B cell (primary cell): ENCODE measurements at regions not wholly inside any gene's neighbourhood (a gene's known extent, or its start where the extent isn't known, plus 50 kb on each side); places are given as distances from the start of the nearest gene placed in this dataset.

Experiments
- ATAC-seq: fragments of 200-7000 bp; cut with Tn5 transposase; one replicate; pipeline ENCODE4 v1.10.0; 2021; ENCODE audit warnings: low read depth, mild to moderate bottlenecking, moderate number of reproducible peaks, moderate library complexity
- CTCF ChIA-PET: fragments of 350-600 bp; sonication (Branson Sonifier 250); formaldehyde crosslinking; loops from one replicate; lab custom pipeline; 2021; ENCODE audit warnings: antibody characterized with exemption, inconsistent platforms; lab: Charles Lee
- POLR2A ChIA-PET: fragments of 350-600 bp; sonication (Branson Sonifier 250); formaldehyde crosslinking; loops from one replicate; lab custom pipeline; 2021; ENCODE audit warnings: antibody characterized with exemption; lab: Charles Lee
- DNase-seq: peaks from one replicate; pipeline ENCODE4 v3.0.0; 2013
- H2AFZ ChIP-seq: 2 replicates; pipeline ENCODE4 v1.6.1; 2012; ENCODE audit warnings: mild to moderate bottlenecking, low read depth, low read length; ENCODE audit not compliant: insufficient read depth, poor library complexity, severe bottlenecking
- H3K27ac ChIP-seq, 2 donors: 1 replicate in 1 of 2; 2 replicates in 1 of 2; pipeline ENCODE4 v1.5.1; 2012 to 2013; ENCODE audit warnings: low read length in 2 of 2, mild to moderate bottlenecking in 2 of 2, moderate library complexity in 1 of 2
- H3K27me3 ChIP-seq, 4 experiments: fragments of 200-600 bp in 1 of 4; sonication (generic) in 1 of 4; replicated peaks in 1 of 4; 1 replicate in 2 of 4; 2 replicates in 2 of 4; pipeline versions ENCODE4 v1.6.1 to v1.7.0; 2013 to 2016; ENCODE audit warnings: low read length in 3 of 4, mild to moderate bottlenecking in 2 of 4, mixed read lengths in 1 of 4, moderate library complexity in 1 of 4; ENCODE audit not compliant: insufficient read depth in 4 of 4, control insufficient read depth in 3 of 4; ENCODE audit errors: control extremely low read depth in 1 of 4
- H3K36me3 ChIP-seq, 2 experiments: replicated peaks in 1 of 2; 1 replicate in 1 of 2; 2 replicates in 1 of 2; pipeline versions ENCODE4 v1.6.1 to v1.7.1; 2013; ENCODE audit warnings: low read length in 1 of 2; ENCODE audit not compliant: insufficient read depth in 2 of 2, control insufficient read depth in 1 of 2; ENCODE audit errors: control extremely low read depth in 1 of 2, extremely low read depth in 1 of 2
- H3K4me1 ChIP-seq, 2 donors: fragments of 200-600 bp in 1 of 2; sonication (generic) in 1 of 2; 1 replicate in 1 of 2; 2 replicates in 1 of 2; pipeline versions ENCODE4 v1.5.1 to v1.6.1; 2013 to 2017; ENCODE audit warnings: low read length in 2 of 2; ENCODE audit not compliant: control insufficient read depth in 2 of 2, insufficient read depth in 2 of 2
- H3K4me2 ChIP-seq: replicated peaks from 2 replicates; pipeline ENCODE3; 2012; ENCODE audit warnings: mild to moderate bottlenecking, low read depth, low read length; ENCODE audit not compliant: poor library complexity, severe bottlenecking
- H3K4me3 ChIP-seq, 5 experiments: fragments of 200-600 bp in 1 of 5; sonication (generic) in 1 of 5; 1 replicate in 3 of 5; 2 replicates in 2 of 5; pipeline versions ENCODE4 v1.5.1 to v1.7.0; 2011 to 2016; ENCODE audit warnings: low read length in 4 of 5, mild to moderate bottlenecking in 4 of 5, low read depth in 2 of 5, control low read depth in 1 of 5, moderate library complexity in 1 of 5; ENCODE audit not compliant: insufficient read depth in 1 of 5; ENCODE audit errors: control extremely low read depth in 1 of 5, extremely low read depth in 1 of 5
- H3K79me2 ChIP-seq: fragments of 200-600 bp; sonication (generic); one replicate; pipeline ENCODE4 v1.6.0; 2016; ENCODE audit warnings: low read length; ENCODE audit not compliant: control insufficient read depth, insufficient read depth
- H3K9ac ChIP-seq: fragments of 200-600 bp; sonication (generic); 2 replicates; pipeline ENCODE4 v1.6.1; 2017; ENCODE audit warnings: mild to moderate bottlenecking, low read length, moderate library complexity
- H3K9me3 ChIP-seq, 3 donors: one replicate each; pipeline versions ENCODE4 v1.6.1 to v1.7.1; 2013; ENCODE audit warnings: low read length in 2 of 3; ENCODE audit not compliant: control insufficient read depth in 2 of 3, insufficient read depth in 1 of 3; ENCODE audit errors: control extremely low read depth in 1 of 3
- H4K20me1 ChIP-seq: 2 replicates; pipeline ENCODE4 v1.6.0; 2012; ENCODE audit warnings: mild to moderate bottlenecking, low read length; ENCODE audit not compliant: insufficient read depth, control insufficient read depth, poor library complexity, severe bottlenecking
- H3K27ac Mint-ChIP-seq: one replicate; pipeline ENCODE4 v1.8.0; 2021; ENCODE audit warnings: mixed read lengths
- H3K27me3 Mint-ChIP-seq: one replicate; pipeline ENCODE4 v1.8.0; 2021; ENCODE audit warnings: mixed read lengths
- H3K4me1 Mint-ChIP-seq: one replicate; pipeline ENCODE4 v1.8.0; 2021; ENCODE audit warnings: mixed read lengths
- H3K4me3 Mint-ChIP-seq: one replicate; pipeline ENCODE4 v1.8.0; 2021; ENCODE audit warnings: mixed read lengths
- H3K9me3 Mint-ChIP-seq: one replicate; pipeline ENCODE4 v1.8.0; 2022; ENCODE audit warnings: mixed read lengths; ENCODE audit not compliant: insufficient read depth
- CTCF ChIP-seq: fragments of 200-600 bp; IDR thresholded peaks from one replicate; pipeline ENCODE4 v1.8.0; 2022; ENCODE audit warnings: antibody characterized with exemption, mild to moderate bottlenecking
- EZH2 ChIP-seq: IDR thresholded peaks from 2 replicates; pipeline ENCODE4 v1.6.1; 2012; ENCODE audit warnings: borderline replicate concordance, low read depth, mild to moderate bottlenecking, moderate library complexity, low read length; ENCODE audit not compliant: insufficient read depth, poor library complexity, severe bottlenecking
- WGBS: methylation state at CpG from one replicate; pipeline ENCODE4 v1.1.5; 2013; ENCODE audit warnings: missing lambda C conversion rate; ENCODE audit not compliant: insufficient coverage; 5-methylcytosine and 5-hydroxymethylcytosine counted together
- intact Hi-C: fragments of 100-400 bp; cut with micrococcal nuclease; formaldehyde crosslinking; loops from one replicate; pipeline ENCODE4 v1.10.0; 2022

DNA sequence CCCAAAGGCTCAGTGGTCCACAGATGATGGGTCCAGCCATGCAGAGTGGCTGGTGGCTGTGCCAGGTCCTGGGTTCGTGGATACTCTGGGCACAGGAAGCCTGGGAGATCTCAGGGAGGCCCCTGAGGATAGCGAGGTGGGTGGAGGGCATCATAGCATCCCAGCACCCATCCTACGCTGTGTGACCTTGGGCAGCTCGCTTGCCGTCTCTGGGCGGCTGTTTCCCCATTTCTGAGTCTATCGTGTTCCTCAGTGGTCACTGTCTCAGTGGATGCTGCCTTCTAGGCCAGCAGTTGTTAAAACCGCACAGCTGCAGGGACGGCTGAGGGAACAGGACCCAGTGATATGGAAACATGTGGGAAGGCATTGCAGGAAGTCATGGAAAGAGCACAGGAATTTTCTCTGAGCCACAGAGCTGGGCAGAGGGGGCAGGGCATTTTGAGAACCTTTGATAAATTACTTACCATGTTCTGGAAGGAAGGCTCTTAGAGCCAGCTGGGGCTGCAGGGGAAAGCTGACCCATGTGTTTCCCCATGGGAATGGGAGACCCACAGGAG, 86.4 kb upstream of the COL5A1 start:
- H3K4me1 ChIP-seq = no peaks in the 10 kb centered on the region
- no peaks in the 10 kb centered on the region for H3K79me2 ChIP-seq
- ATAC-seq (no peak), DNase-seq (no peak)
- no peak overlapping the region for H3K4me3 ChIP-seq
- no peak overlapping the region for H3K9ac ChIP-seq
- no peak overlapping the region for H2AFZ ChIP-seq
- TF ChIP-seq CTCF (no peak), EZH2 (no peak)
- no peak overlapping the region for H3K4me3 Mint-ChIP-seq
- CTCF ChIA-PET = no interaction called here
- H3K9me3 Mint-ChIP-seq = no peaks in the 10 kb centered on the region
- H3K4me1 Mint-ChIP-seq = no peaks in the 10 kb centered on the region
- no peaks in the 10 kb centered on the region for H3K36me3 ChIP-seq
- POLR2A ChIA-PET = no interaction called here
- intact Hi-C loops = no loop called here
- peaks cover 0 to 13% (median 1%) of the 10 kb centered on the region in 4 experiments for H3K27me3 ChIP-seq
- 92% methylated on average over 9 of the region's 9 CpGs for WGBS
- no peaks in the 10 kb centered on the region for H4K20me1 ChIP-seq
- H3K9me3 ChIP-seq = peaks cover 0 to 7% (median 0%) of the 10 kb centered on the region in 3 donors
- H3K27ac ChIP-seq = no peak overlapping the region
- no peak overlapping the region for H3K4me2 ChIP-seq
- no peak overlapping the region for H3K27ac Mint-ChIP-seq
- H3K27me3 Mint-ChIP-seq = peaks cover 20% of the 10 kb centered on the region

DNA sequence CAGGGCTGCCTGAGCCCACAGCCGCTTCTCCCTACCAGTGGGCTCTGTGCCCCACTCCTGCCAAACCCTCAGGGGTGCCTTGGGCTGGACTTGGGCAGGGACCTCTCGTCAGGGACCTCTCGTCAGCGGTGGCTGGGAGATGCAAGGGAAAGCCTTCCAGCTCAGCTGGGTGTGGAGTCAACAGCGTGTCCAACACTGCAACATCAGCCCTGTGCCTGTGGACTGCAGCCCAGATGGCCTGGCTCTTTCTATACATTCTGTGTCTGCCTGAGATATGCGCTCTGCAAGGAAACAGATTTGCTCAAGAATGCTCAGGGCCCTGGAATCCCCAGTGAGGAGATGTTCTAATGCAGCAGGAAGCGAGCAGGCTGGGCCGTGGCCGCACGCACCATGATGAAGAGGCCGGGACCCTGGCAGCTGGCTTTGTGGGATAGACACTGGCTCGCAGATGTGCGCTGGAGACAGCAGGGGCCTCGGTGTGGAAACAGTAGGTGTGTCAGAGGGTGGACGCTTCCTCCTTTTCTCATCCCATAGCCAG, 85.0 kb upstream of the COL5A1 start:
- peaks cover 12% of the 10 kb centered on the region for H3K27me3 Mint-ChIP-seq
- Histone ChIP-seq H2AFZ (no peak overlapping the region), H3K4me1 (no peaks in the 10 kb centered on the region), H3K4me2 (no peak overlapping the region), H4K20me1 (no peaks in the 10 kb centered on the region), H3K27me3 (peaks cover 0 to 7% (median 1%) of the 10 kb centered on the region in 4 experiments), H3K4me3 (no peak overlapping the region), H3K9ac (no peak overlapping the region), H3K79me2 (no peaks in the 10 kb centered on the region), H3K27ac (no peak overlapping the region), H3K36me3 (no peaks in the 10 kb centered on the region), H3K9me3 (no peaks in the 10 kb centered on the region)
- H3K4me1 Mint-ChIP-seq = no peaks in the 10 kb centered on the region
- no peak for TF ChIP-seq EZH2
- TF ChIP-seq CTCF = no peak
- POLR2A ChIA-PET = no interaction called here
- intact Hi-C loops = no loop called here
- no peaks in the 10 kb centered on the region for H3K9me3 Mint-ChIP-seq
- DNase-seq (no peak), ATAC-seq (no peak)
- 95% methylated on average over 14 of the region's 15 CpGs for whole genome bisulfite sequencing
- no peak overlapping the region for H3K27ac Mint-ChIP-seq
- H3K4me3 Mint-ChIP-seq = no peak overlapping the region
- CTCF ChIA-PET = no interaction called here
